ENCODE measurements at regions not wholly inside any gene's neighbourhood (a gene's known extent, or its start where the extent isn't known, plus 50 kb on each side); places are given as distances from the start of the nearest gene placed in this dataset.
"Not testable (repeated sequence)": the region's sequence is repeated elsewhere in the genome, so short reads cannot be mapped to it uniquely, and the experiment has no call there.

- DNase-seq (ENCODE audit: extremely low spot score, unreplicated experiment), result no peak
- Mint-ChIP-seq H3K27me3 (no peaks in the 10 kb centered on the region), H3K4me1 (ENCODE audit: unreplicated experiment) (peaks cover 41% of the 10 kb centered on the region), H3K9me3 (no peaks in the 10 kb centered on the region), H3K4me3 (peak overlapping the region; percentile 78), H3K27ac (peak overlapping the region; percentile 83), H3K36me3 (peaks cover 4% of the 10 kb centered on the region)
- TF ChIP-seq, protein P1, sequence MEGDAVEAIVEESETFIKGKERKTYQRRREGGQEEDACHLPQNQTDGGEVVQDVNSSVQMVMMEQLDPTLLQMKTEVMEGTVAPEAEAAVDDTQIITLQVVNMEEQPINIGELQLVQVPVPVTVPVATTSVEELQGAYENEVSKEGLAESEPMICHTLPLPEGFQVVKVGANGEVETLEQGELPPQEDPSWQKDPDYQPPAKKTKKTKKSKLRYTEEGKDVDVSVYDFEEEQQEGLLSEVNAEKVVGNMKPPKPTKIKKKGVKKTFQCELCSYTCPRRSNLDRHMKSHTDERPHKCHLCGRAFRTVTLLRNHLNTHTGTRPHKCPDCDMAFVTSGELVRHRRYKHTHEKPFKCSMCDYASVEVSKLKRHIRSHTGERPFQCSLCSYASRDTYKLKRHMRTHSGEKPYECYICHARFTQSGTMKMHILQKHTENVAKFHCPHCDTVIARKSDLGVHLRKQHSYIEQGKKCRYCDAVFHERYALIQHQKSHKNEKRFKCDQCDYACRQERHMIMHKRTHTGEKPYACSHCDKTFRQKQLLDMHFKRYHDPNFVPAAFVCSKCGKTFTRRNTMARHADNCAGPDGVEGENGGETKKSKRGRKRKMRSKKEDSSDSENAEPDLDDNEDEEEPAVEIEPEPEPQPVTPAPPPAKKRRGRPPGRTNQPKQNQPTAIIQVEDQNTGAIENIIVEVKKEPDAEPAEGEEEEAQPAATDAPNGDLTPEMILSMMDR (conservative IDR thresholded peaks at IDR 0.05), result no peak
These were observed 112.0 kb upstream of the MTHFD1L start for GRCh38 chr6:150753371-150754064.

- Mint-ChIP-seq H3K9me3 (no peaks in the 10 kb centered on the region), H3K4me3 (no peak overlapping the region), H3K36me3 (peaks cover 9% of the 10 kb centered on the region), H3K4me1 (ENCODE audit: unreplicated experiment) (peaks cover 36% of the 10 kb centered on the region), H3K27me3 (no peaks in the 10 kb centered on the region), H3K27ac (no peak overlapping the region)
- TF ChIP-seq, protein P1 (conservative IDR thresholded peaks at IDR 0.05), result no peak
- DNase-seq (ENCODE audit: extremely low spot score, unreplicated experiment), result no peak
These were observed 110.5 kb upstream of the MTHFD1L start for GRCh38 chr6:150755042-150755441.

GRCh38 chr6:150755524-150755923, 110.0 kb upstream of the MTHFD1L start:
- peaks cover 9% of the 10 kb centered on the region for H3K36me3 Mint-ChIP-seq
- TF ChIP-seq, protein P1 (conservative IDR thresholded peaks at IDR 0.05), result no peak
- no peak overlapping the region for H3K27ac Mint-ChIP-seq
- DNase-seq (ENCODE audit: extremely low spot score, unreplicated experiment), result no peak
- no peak overlapping the region for H3K4me3 Mint-ChIP-seq
- H3K27me3 Mint-ChIP-seq, result no peaks in the 10 kb centered on the region
- no peaks in the 10 kb centered on the region for H3K9me3 Mint-ChIP-seq
- peaks cover 41% of the 10 kb centered on the region for H3K4me1 Mint-ChIP-seq (ENCODE audit: unreplicated experiment)

DNA sequence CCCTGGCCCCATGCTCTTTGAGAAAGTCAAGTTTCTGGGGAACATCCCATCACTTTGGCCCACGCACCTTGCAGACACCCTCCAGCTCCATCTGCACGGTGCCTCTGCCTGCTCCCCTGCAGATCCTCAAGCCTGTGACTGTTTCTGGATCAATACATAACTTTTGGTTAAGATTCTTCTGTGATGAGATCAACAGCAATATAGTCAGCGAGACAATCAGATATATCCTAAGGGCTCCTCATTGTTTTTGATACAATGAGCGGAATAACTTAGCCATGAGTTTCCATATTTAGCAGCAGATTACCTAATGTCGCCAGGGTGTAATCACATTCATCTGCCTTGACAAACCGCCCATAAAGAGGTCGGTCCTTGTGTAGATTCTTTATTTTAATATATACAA, 109.3 kb upstream of the MTHFD1L start:
- H3K27me3 Mint-ChIP-seq, result no peaks in the 10 kb centered on the region
- no peak for DNase-seq (ENCODE audit: extremely low spot score, unreplicated experiment)
- peaks cover 40% of the 10 kb centered on the region for H3K4me1 Mint-ChIP-seq (ENCODE audit: unreplicated experiment)
- TF ChIP-seq, protein P1 (conservative IDR thresholded peaks at IDR 0.05), result no peak
- no peaks in the 10 kb centered on the region for H3K9me3 Mint-ChIP-seq
- H3K27ac Mint-ChIP-seq, result peak overlapping the region; percentile 47
- H3K36me3 Mint-ChIP-seq, result peaks cover 9% of the 10 kb centered on the region
- peak overlapping the region; percentile 10 for H3K4me3 Mint-ChIP-seq

DNA sequence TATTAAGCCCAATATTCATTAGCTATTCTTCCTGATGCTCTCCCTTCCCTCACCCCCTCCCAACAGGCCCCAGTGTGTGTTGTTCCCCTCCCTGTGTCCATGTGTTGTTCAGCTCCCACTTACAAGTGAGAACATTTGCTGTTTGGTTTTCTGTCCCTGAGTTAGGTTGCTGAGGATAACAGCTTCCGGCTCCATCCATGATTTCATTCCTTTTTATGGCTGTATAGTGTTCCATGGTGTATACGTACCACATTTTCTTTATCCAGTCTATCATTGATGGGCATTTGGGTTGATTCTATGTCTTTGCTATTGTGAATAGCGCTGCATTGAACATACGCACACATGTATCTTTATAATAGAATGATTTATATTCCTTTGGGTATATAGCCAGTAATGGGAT, 107.7 kb upstream of the MTHFD1L start:
- peaks cover 38% of the 10 kb centered on the region for H3K4me1 Mint-ChIP-seq (ENCODE audit: unreplicated experiment)
- not testable (repeated sequence) for H3K4me3 Mint-ChIP-seq; H3K9me3 Mint-ChIP-seq; H3K27ac Mint-ChIP-seq; H3K27me3 Mint-ChIP-seq; DNase-seq (ENCODE audit: extremely low spot score, unreplicated experiment)
- peaks cover 12% of the 10 kb centered on the region for H3K36me3 Mint-ChIP-seq

- TF ChIP-seq, protein P1 (conservative IDR thresholded peaks at IDR 0.05), result no peak
- H3K4me1 Mint-ChIP-seq (ENCODE audit: unreplicated experiment), result peaks cover 26% of the 10 kb centered on the region
- no peaks in the 10 kb centered on the region for H3K9me3 Mint-ChIP-seq
- H3K36me3 Mint-ChIP-seq, result peaks cover 13% of the 10 kb centered on the region
- H3K27ac Mint-ChIP-seq, result peak overlapping the region; percentile 74
- no peaks in the 10 kb centered on the region for H3K27me3 Mint-ChIP-seq
- no peak for DNase-seq (ENCODE audit: extremely low spot score, unreplicated experiment)
- H3K4me3 Mint-ChIP-seq, result no peak overlapping the region
These were observed 106.0 kb upstream of the MTHFD1L start for GRCh38 chr6:150759483-150759882.
